ENCODE measurements at regions not wholly inside any gene's neighbourhood (a gene's known extent, or its start where the extent isn't known, plus 50 kb on each side); places are given as distances from the start of the nearest gene placed in this dataset.

GRCh38 chr15:95259965-95260364, 1028.6 kb downstream of the MCTP2 start:
- Histone ChIP-seq H2BK15ac (ENCODE audit: low read length) (no peak overlapping the region), H3K36me3 (ENCODE audit: control insufficient read depth in 2 of 4, insufficient read depth in 4 of 4, low read length in 3 of 4) (no peaks in the 10 kb centered on the region), H3K23ac (ENCODE audit: insufficient read length) (no peak overlapping the region), H3K56ac (replicated peaks; ENCODE audit: insufficient read length, low read depth, low read length) (no peak overlapping the region), H3K4me2 (ENCODE audit: insufficient read depth in 1 of 2, low read depth in 2 of 2, low read length in 2 of 2) (no peak overlapping the region), H3K4ac (replicated peaks; ENCODE audit: insufficient read length, low read depth, low read length) (no peak overlapping the region), H2BK5ac (ENCODE audit: low read depth, low read length) (no peak overlapping the region), H4K91ac (replicated peaks; ENCODE audit: insufficient read length, low read length) (no peak overlapping the region), H3K23me2 (ENCODE audit: low read depth, low read length) (no peaks in the 10 kb centered on the region), H3K18ac (ENCODE audit: extremely low read depth, low read length) (no peak overlapping the region; the same call in 1 of the 2 replicates), H3K4me3 (ENCODE audit: extremely low read depth in 1 of 4, insufficient read depth in 2 of 4, low read depth in 3 of 4, low read length in 4 of 4) (no peak overlapping the region), H2BK12ac (ENCODE audit: low read depth, low read length) (no peak overlapping the region), H4K8ac (ENCODE audit: extremely low read depth, insufficient read depth, low read length) (no peak overlapping the region), H2AK5ac (ENCODE audit: low read depth, low read length) (no peak overlapping the region), H3K9me3 (ENCODE audit: insufficient read depth in 2 of 2, low read depth in 1 of 2, low read length in 1 of 2) (no peaks in the 10 kb centered on the region), H4K20me1 (replicated peaks in 1 of 2; ENCODE audit: control insufficient read depth in 1 of 2, insufficient read depth in 2 of 2, low read length in 2 of 2) (no peaks in the 10 kb centered on the region), H3K9ac (replicated peaks in 1 of 4; ENCODE audit: extremely low read depth in 1 of 4, low read depth in 3 of 4, low read length in 3 of 4) (no peak overlapping the region), H2BK20ac (ENCODE audit: low read length) (no peak overlapping the region), H2AFZ (ENCODE audit: low read length) (no peak overlapping the region), H3K27me3 (replicated peaks in 1 of 4; ENCODE audit: control insufficient read depth in 3 of 4, extremely low read depth in 1 of 4, insufficient read depth in 3 of 4, low read length in 3 of 4) (peaks cover 0 to 1% (median 0%) of the 10 kb centered on the region in 4 experiments; a peak in 1 of 7 replicates), H4K5ac (ENCODE audit: insufficient read length, low read depth, low read length) (no peak overlapping the region), H3K27ac (ENCODE audit: low read depth, low read length) (no peak overlapping the region), H3K79me1 (ENCODE audit: low read depth, low read length) (no peaks in the 10 kb centered on the region), H2BK120ac (replicated peaks; ENCODE audit: low read depth, low read length) (no peak overlapping the region), H3K14ac (ENCODE audit: insufficient read length) (no peak overlapping the region), H3K79me2 (ENCODE audit: control insufficient read depth in 1 of 2, insufficient read depth in 2 of 2, low read length in 2 of 2) (no peaks in the 10 kb centered on the region), H3K4me1 (replicated peaks in 1 of 4; ENCODE audit: control insufficient read depth in 3 of 4, insufficient read depth in 4 of 4, low read length in 3 of 4) (peaks cover 0 to 6% (median 0%) of the 10 kb centered on the region in 4 experiments; a peak in 2 of 7 replicates)
- no peak for FAIRE-seq
- no peak for DNase-seq (ENCODE audit: low read depth in 1 of 2, low spot score in 2 of 2)
- no peak for TF ChIP-seq POU5F1 (IDR thresholded peaks at IDR 0.05; ENCODE audit: low read depth, low read length)
- TF ChIP-seq MAX (IDR thresholded peaks at IDR 0.05), result no peak
- no peak for TF ChIP-seq SIX5 (IDR thresholded peaks at IDR 0.05; ENCODE audit: low read depth, low read length)
- no peak for TF ChIP-seq SP4 (IDR thresholded peaks at IDR 0.05; ENCODE audit: low read length)
- TF ChIP-seq TBP (IDR thresholded peaks at IDR 0.05; ENCODE audit: low read depth, low read length), result no peak
- no peak for TF ChIP-seq YY1 (IDR thresholded peaks at IDR 0.05; ENCODE audit: low read depth, low read length)
- no peak for TF ChIP-seq NANOG (IDR thresholded peaks at IDR 0.05; ENCODE audit: insufficient read depth, low read depth, low read length, poor library complexity, severe bottlenecking)
- no peak for TF ChIP-seq TAF7 (optimal IDR thresholded peaks at IDR 0.05; ENCODE audit: borderline replicate concordance, low read depth, low read length)
- no peak for TF ChIP-seq POLR2AphosphoS5 (IDR thresholded peaks at IDR 0.05; ENCODE audit: low read depth, low read length)
- TF ChIP-seq BACH1 (IDR thresholded peaks at IDR 0.05; ENCODE audit: low read length), result no peak
- WGBS, 2 experiments (ENCODE audit: extremely low coverage in 1 of 2, insufficient coverage in 1 of 2, insufficient read length in 1 of 2, insufficient replicate concordance in 2 of 2, low coverage in 1 of 2, low lambda C conversion rate in 2 of 2, missing lambda C conversion rate in 1 of 2), result 85% methylated on average over 3 of the region's 3 CpGs; no CpG with 5 or more reads in 1 of the 2 experiments
- POLR2A ChIA-PET (ENCODE audit: partially characterized antibody), result no interaction called here
- CTCF ChIA-PET (ENCODE audit: partially characterized antibody), result interaction anchor here (0.6 to 5.4 kb wide), 43 partner anchors 8 to 1100 kb away, joined by 3 to 29 read pairs (median 4); no protein-coding TSS in a partner anchor

Data from H1 (cell line).